GM18868 (cell line): ENCODE measurements at regions not wholly inside any gene's neighbourhood (a gene's known extent, or its start where the extent isn't known, plus 50 kb on each side); places are given as distances from the start of the nearest gene placed in this dataset.

Source experiments
- ATAC-seq: cut with Tn5 transposase; IDR thresholded peaks from one replicate; pipeline ENCODE4 v1.9.1; 2021; ENCODE audit warnings: mild to moderate bottlenecking, moderate library complexity; ENCODE audit not compliant: unreplicated experiment

DNA sequence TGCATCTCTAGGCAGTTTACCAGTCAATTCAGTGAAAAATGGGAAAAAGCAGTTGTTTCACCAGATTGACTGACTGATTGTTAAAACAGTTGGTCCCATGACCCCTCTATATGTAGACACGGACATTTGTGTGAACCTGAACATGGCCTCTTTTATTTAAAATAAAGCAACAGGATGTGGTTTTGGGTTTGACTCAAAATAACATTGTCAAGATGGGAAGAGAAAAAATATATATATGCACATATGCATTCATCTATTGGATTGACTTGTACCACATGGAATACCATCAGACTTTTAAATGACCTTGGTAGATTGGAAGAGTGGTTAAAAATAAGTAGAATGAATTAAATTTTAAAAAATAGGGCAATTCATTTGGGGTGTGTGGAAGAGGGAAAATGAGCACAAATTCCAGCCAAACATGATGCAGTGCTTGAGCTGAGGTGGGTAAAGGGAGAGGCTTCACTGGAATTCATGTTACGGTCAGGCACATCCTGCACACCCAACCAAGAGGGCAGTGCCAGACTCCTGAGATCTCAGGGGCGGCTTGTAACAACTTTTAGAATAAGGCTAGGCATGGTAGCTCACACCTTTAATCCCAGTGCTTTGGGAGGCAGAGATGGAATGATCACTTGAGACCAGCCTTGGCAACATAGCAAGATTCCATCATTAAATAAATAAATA, 560.7 kb upstream of the TENM3 start:
- ATAC-seq, result no peak

- no peak for ATAC-seq
Measured at GRCh38 chr4:181684310-181684709, 558.9 kb upstream of the TENM3 start.

GRCh38 chr4:181685461-181685860, 557.7 kb upstream of the TENM3 start:
- ATAC-seq, result no peak

GRCh38 chr4:181685911-181686310, 557.3 kb upstream of the TENM3 start:
- no peak for ATAC-seq

DNA sequence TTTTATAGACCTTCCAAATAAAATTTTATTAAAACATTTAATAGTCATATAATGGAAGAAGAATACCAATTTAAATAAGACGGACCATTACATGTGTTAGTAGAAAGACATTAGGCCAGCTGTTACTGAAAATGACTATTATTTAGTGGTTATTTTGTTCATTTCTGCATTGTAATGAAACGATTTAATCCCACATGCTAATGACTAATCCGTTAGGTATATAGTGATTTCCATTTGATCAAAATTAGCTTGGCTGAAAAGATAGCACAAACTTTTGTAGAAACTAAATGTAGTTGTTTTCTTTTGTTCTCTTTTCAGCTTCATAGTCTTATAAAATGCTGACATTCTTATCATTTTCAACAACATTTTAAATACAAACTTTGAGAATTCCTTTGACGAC, 556.1 kb upstream of the TENM3 start:
- ATAC-seq, result no peak

DNA sequence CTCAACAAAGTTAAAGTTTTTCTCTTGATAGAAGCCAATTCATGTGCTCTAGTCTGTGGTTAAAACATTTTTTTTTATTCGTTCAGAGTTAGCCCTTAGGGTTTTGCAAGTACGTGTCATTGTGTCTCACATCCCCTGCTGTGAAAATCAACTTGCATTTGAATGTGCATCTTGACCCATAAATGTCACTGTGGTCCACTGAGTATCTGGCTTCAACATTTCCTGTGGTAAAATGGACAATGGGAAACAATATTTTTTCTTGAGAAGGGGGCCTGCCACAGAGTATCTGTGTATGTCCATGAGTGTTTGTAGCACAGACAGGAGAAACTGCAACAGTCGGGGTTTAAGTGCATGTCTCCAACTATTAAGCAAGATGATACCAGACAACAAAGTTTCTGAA, 554.8 kb upstream of the TENM3 start:
- no peak for ATAC-seq

GRCh38 chr4:181688872-181689271, 554.3 kb upstream of the TENM3 start:
- ATAC-seq, result no peak

- no peak for ATAC-seq
Measured at GRCh38 chr4:181690498-181690897, 552.7 kb upstream of the TENM3 start.

DNA sequence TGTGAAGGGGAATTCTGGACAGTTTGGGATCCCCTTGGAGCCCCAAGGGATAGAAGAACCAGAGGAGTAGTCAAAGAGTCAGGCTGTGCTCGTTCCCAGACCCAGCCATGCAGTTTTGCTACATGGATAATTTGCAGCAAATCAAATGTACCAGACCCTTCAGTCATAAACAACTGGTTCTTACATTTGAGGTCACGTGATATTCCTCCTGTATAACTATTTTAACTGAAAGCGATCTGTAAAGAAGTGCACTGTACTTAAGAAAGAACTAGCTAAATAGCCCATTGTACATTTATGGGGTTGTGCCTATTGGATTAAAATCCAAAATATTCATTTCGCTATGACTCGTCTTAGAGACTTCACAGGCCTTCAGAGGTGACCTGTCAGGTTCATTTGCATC, 550.2 kb upstream of the TENM3 start:
- no peak for ATAC-seq

GRCh38 chr4:181693517-181693916, 549.7 kb upstream of the TENM3 start:
- ATAC-seq, result no peak

DNA sequence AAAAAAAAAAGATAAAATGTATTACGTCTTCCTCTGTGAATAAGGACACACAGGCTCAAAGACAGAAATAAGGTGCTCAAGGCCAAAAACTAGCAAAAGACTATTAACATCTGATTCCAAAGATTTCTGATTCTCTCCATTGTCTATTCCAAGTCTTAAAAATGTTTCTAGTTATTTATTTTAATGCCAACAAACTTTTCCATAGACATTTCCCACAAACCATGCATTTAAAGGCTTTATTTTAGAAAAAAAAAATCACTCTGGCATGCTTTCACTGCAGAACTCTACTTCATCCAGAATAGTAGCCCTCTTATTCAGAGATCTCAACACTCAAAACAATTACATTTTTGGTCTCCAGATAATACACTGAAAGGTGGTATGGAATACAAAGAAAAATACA, 545.0 kb upstream of the TENM3 start:
- ATAC-seq, result no peak

DNA sequence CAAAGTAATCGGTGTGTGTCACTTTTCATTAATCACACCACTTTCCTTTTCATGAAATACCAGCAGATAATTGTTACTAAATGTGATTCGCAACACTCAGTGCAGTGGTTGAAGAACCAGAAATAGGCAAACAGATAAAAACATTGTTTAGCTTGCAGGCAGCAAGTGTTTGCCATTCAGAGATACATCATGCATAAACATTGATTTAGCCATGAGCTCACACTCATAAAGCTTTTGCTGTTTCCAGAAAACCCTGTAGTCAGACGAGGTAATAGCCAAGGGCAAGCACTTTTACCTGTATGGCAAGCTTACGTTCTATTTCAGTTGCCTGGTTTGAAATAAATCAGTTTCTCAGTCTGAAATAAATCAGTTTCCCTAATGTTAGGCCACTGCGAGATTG, 542.0 kb upstream of the TENM3 start:
- no peak for ATAC-seq

DNA sequence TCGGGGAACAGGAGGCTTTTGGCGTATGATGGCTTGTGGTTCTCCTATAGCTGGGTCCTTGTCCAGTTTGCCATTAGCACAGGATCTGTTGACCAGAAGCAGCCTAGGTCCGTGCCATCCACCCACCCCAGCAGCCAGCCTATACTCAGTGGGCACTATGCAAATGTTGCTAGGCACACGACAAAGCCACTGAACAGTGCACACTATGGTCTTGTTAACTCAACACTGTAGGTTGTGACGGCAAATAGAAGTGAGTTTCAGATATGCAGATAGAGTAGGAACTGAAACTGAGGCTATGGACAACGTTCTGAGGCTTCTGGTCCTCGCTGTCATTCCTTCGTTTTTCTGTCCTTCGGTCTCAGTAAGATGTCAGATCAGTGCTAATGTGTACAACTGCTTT, 541.3 kb upstream of the TENM3 start:
- peak; percentile 77 for ATAC-seq

GRCh38 chr4:181702864-181703495, 540.2 kb upstream of the TENM3 start:
- ATAC-seq, result no peak

GRCh38 chr4:181710143-181710542, 533.1 kb upstream of the TENM3 start:
- ATAC-seq, result no peak

GRCh38 chr4:181711387-181711786, 531.8 kb upstream of the TENM3 start:
- ATAC-seq, result no peak

GRCh38 chr4:181728305-181728966, 514.8 kb upstream of the TENM3 start:
- ATAC-seq, result no peak

- no peak for ATAC-seq
Measured at GRCh38 chr4:181731900-181732299, 511.3 kb upstream of the TENM3 start.

DNA sequence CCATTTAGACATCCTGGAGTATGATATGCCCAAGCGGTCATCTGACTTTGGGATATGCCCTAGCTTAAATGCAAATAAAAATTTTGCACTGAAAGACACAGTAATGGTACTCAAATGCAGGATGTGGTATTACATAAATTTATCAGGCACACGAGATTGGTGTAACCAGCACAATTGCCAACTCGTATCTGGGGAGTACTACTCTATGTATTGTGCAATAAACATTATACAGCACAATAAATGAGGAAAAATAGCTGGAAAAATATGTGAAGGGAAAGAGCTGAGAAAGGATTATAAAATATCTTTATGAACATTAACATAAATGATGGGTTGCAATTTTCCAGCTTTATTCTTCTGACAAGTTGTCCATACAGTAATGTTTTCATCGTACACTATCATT, 505.5 kb upstream of the TENM3 start:
- no peak for ATAC-seq

GRCh38 chr4:181739031-181739430, 504.2 kb upstream of the TENM3 start:
- ATAC-seq, result no peak

DNA sequence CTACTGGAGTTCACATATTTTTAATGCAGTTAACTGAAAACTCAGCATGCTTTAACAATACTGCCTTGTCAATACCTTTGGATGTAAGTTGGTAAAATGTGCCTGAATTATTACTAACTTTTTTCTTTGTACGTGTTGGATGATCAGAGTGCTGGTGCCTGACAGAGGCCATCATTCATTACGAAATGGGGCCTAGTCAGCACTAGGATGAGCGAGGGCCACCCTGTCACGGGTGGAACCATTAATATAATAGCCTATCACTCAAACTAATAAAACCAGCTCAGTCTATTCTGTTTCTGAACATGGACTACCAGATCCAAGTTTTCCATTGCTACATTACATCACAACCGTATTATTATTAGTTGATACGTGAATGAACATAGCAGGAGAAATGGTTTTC, 501.7 kb upstream of the TENM3 start:
- ATAC-seq, result no peak

GRCh38 chr4:181745933-181746625, 497.1 kb upstream of the TENM3 start:
- no peak for ATAC-seq
